ENCODE measurements at regions not wholly inside any gene's neighbourhood (a gene's known extent, or its start where the extent isn't known, plus 50 kb on each side); places are given as distances from the start of the nearest gene placed in this dataset.

DNA sequence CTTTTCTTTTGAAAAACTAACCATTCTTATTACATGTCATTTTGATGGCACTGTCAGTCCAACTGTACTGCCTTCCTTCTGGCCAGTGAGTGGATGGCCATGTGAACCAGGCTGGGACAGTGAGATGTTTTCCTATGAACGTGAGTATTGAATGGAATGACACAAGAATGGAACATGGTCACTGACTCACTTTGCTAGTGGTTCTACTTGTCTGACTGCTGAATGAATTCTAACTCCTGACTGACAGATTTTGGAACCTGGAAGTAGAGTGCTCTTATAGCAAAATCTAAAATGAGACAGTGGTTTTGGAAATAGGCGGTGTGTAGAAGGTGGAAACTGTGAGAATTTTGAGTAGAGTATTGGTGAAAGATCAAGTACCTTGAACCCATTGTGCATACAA, 606.9 kb upstream of the KCNMB2 start:
- Histone ChIP-seq H3K36me3 (ENCODE audit: control insufficient read depth, insufficient read depth, low read length) (no peaks in the 10 kb centered on the region), H3K4me3 (ENCODE audit: low read depth, low read length) (no peak overlapping the region), H3K27me3 (ENCODE audit: control insufficient read depth, insufficient read depth, low read length) (no peaks in the 10 kb centered on the region)
- FAIRE-seq, result peak; percentile 92
- peak; percentile 86 for DNase-seq (ENCODE audit: low read depth)
- TF ChIP-seq, protein P1, sequence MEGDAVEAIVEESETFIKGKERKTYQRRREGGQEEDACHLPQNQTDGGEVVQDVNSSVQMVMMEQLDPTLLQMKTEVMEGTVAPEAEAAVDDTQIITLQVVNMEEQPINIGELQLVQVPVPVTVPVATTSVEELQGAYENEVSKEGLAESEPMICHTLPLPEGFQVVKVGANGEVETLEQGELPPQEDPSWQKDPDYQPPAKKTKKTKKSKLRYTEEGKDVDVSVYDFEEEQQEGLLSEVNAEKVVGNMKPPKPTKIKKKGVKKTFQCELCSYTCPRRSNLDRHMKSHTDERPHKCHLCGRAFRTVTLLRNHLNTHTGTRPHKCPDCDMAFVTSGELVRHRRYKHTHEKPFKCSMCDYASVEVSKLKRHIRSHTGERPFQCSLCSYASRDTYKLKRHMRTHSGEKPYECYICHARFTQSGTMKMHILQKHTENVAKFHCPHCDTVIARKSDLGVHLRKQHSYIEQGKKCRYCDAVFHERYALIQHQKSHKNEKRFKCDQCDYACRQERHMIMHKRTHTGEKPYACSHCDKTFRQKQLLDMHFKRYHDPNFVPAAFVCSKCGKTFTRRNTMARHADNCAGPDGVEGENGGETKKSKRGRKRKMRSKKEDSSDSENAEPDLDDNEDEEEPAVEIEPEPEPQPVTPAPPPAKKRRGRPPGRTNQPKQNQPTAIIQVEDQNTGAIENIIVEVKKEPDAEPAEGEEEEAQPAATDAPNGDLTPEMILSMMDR (IDR thresholded peaks at IDR 0.05; ENCODE audit: insufficient read depth, low read length, severe bottlenecking), result no peak

DNA sequence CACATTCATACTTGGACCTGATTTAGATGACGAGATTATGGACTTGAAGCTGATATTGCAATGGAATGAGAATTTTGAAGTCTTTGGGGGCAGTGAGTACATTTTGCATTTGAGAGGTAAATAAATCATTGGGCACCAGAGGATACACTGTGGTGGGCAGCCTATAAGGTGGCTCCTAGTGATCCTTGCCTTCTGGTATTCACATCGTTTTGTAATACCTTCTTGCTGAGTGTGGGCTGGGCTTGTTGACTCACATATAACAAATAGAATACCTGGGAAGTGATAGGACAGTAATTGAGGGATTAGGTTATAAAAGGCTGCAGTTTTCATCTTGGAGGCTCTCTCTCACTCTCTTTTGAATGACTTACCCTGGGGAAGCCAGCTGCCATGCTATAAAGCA, 605.5 kb upstream of the KCNMB2 start:
- TF ChIP-seq, protein P1 (IDR thresholded peaks at IDR 0.05; ENCODE audit: insufficient read depth, low read length, severe bottlenecking), result no peak
- Histone ChIP-seq H3K36me3 (ENCODE audit: control insufficient read depth, insufficient read depth, low read length) (no peaks in the 10 kb centered on the region), H3K27me3 (ENCODE audit: control insufficient read depth, insufficient read depth, low read length) (no peaks in the 10 kb centered on the region), H3K4me3 (ENCODE audit: low read depth, low read length) (no peak overlapping the region)
- DNase-seq (ENCODE audit: low read depth) (peak; percentile 66), FAIRE-seq (no peak)

DNA sequence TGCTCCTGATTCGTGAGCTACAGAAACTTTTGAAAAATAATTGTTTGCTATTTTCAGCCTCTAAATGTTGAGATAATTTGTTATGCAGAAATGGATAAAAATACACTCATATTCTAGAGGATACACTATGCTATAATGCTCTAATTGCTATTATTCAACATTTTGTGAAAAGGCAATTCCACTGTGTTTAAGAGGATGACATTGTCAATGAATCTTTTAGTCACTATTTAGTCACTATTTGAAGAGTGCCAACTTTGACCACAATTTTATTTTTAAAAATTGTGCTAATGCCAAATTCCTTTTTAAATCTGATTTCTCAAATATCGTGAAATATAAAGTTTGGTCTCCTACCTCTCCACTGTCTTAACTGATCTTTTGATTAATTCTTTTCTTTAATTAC, 604.9 kb upstream of the KCNMB2 start:
- Histone ChIP-seq H3K4me3 (ENCODE audit: low read depth, low read length) (no peak overlapping the region), H3K27me3 (ENCODE audit: control insufficient read depth, insufficient read depth, low read length) (no peaks in the 10 kb centered on the region), H3K36me3 (ENCODE audit: control insufficient read depth, insufficient read depth, low read length) (no peaks in the 10 kb centered on the region)
- DNase-seq (ENCODE audit: low read depth) (no peak), FAIRE-seq (no peak)
- TF ChIP-seq, protein P1 (IDR thresholded peaks at IDR 0.05; ENCODE audit: insufficient read depth, low read length, severe bottlenecking), result no peak

DNA sequence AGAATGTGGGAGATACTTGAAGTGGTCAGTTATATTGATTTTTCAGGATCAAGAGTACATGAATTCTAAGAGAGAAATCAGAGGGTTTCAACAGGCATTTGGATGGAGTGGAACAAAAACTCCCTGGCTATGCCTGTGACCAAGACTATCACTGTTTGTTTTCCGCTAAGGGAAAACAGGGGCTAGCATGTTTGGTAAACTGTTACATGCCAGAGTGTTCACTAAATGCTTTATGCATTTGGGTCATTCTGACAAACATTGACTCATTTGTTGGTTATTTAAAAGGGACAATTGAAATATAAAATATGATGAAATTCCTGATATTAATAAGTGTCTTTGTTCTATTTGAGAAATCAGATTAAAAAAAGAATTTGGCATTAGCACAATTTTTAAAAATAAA, 603.9 kb upstream of the KCNMB2 start:
- no peaks in the 10 kb centered on the region for H3K36me3 ChIP-seq (ENCODE audit: control insufficient read depth, insufficient read depth, low read length)
- FAIRE-seq (no peak), DNase-seq (ENCODE audit: low read depth) (no peak)
- TF ChIP-seq, protein P1 (IDR thresholded peaks at IDR 0.05; ENCODE audit: insufficient read depth, low read length, severe bottlenecking), result no peak
- no peak overlapping the region for H3K4me3 ChIP-seq (ENCODE audit: low read depth, low read length)
- H3K27me3 ChIP-seq (ENCODE audit: control insufficient read depth, insufficient read depth, low read length), result no peaks in the 10 kb centered on the region

DNA sequence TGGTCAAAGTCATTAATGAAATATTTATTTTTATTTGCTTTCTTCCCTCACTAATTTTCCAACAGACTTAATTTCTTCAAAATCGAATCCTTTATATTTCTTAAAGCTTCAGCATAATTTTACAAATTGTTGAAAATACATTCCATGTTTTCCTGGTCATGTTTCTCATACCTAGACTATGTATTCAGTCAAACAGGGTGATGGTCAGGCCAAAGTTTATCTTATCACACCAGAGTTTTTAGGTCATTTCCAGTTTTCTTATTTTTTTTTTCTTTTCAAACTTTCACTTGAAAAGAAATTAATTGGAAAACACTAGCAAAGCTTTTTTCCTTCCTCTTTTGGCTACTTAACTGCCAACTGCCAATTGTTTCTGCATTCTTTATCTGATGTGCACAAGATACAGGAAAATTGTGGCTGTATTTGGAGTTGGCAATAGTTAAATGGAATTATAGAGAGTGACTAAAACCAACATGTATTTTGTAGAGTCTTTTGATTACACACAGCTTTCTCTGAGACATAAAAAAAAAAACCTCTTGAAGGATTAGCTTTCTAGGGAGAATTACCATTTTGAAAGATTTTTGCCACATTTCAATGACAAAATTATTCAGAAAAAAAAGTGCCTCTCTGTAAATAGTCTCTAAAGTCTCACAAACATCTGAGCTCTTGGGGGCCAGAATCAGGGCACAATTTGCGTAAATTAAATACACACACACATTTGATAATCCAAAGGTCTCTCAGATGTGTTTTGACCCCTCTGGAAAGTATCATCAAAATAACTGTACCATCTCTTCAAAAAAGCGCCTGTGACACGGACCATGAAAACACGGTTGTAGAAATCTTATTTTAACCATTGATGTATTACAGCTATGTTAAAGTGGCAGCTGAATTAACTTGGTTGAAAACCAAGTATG, 603.2 kb upstream of the KCNMB2 start:
- Histone ChIP-seq H3K4me3 (ENCODE audit: low read depth, low read length) (no peak overlapping the region), H3K27me3 (ENCODE audit: control insufficient read depth, insufficient read depth, low read length) (no peaks in the 10 kb centered on the region), H3K36me3 (ENCODE audit: control insufficient read depth, insufficient read depth, low read length) (no peaks in the 10 kb centered on the region)
- DNase-seq (ENCODE audit: low read depth) (no peak), FAIRE-seq (no peak)
- TF ChIP-seq, protein P1 (IDR thresholded peaks at IDR 0.05; ENCODE audit: insufficient read depth, low read length, severe bottlenecking), result no peak
